DND-41 (cell line): ENCODE measurements at regions not wholly inside any gene's neighbourhood (a gene's known extent, or its start where the extent isn't known, plus 50 kb on each side); places are given as distances from the start of the nearest gene placed in this dataset.

Experiments used
- CTCF ChIP-seq: IDR thresholded peaks from 2 replicates; pipeline ENCODE4 v1.5.1; 2012; ENCODE audit warnings: borderline replicate concordance, low read length, moderate library complexity, mild to moderate bottlenecking; ENCODE audit not compliant: poor library complexity, severe bottlenecking; ENCODE audit errors: extremely low read depth
- EZH2 ChIP-seq: IDR thresholded peaks from 3 replicates; pipeline ENCODE4 v1.6.1; 2012; ENCODE audit warnings: borderline replicate concordance, low read depth, mild to moderate bottlenecking, moderate library complexity, low read length, inconsistent platforms; ENCODE audit not compliant: severe bottlenecking

- no peak for TF ChIP-seq CTCF
- no peak for TF ChIP-seq EZH2
Observed at GRCh38 chr12:131391399-131391798, 319.5 kb upstream of the SFSWAP start.
